ENCODE measurements at regions not wholly inside any gene's neighbourhood (a gene's known extent, or its start where the extent isn't known, plus 50 kb on each side); places are given as distances from the start of the nearest gene placed in this dataset.

DNA sequence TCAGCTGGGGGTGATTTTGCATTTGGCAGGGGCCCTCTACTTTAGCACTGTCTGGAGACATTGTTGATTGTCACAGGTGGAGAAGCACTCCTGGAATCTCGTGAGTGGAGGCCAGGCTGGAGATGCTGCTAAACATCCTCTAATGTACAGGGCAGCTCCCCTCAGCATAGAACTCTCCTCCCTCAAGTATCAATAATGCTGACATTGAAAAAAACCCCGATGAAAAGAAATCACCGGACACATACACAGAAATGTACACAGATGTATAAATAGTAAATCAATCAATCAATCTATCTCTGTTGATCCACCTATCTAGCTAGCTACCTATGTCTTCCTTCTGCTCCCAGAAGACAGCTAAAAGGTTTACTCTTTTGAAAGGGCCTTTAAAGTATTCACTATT lies 89.4 kb upstream of the KCNJ15 start:
- Histone ChIP-seq H3K9me3 (replicated peaks; ENCODE audit: insufficient read depth, low read length) (no peaks in the 10 kb centered on the region), H3F3A (ENCODE audit: insufficient read depth, low read length) (no peaks in the 10 kb centered on the region), H3K9me2 (replicated peaks; ENCODE audit: insufficient read depth, low read length) (no peaks in the 10 kb centered on the region), H3K79me2 (ENCODE audit: low read length) (no peaks in the 10 kb centered on the region), H3K27me3 (replicated peaks; ENCODE audit: insufficient read depth, low read length) (no peaks in the 10 kb centered on the region), H3K36me3 (replicated peaks; ENCODE audit: insufficient read depth, low read length) (no peaks in the 10 kb centered on the region), H3K4me3 (ENCODE audit: low read length) (no peak overlapping the region), H4K20me1 (ENCODE audit: insufficient read depth, low read length) (no peaks in the 10 kb centered on the region), H3K4me2 (ENCODE audit: low read depth, low read length) (no peak overlapping the region), H3K27ac (ENCODE audit: low read length) (no peak overlapping the region), H2AFZ (ENCODE audit: low read length) (no peak overlapping the region), H3K4me1 (ENCODE audit: low read length) (no peaks in the 10 kb centered on the region), H3K9ac (ENCODE audit: low read length) (no peak overlapping the region)
- no peak for DNase-seq
- TF ChIP-seq, protein P1, sequence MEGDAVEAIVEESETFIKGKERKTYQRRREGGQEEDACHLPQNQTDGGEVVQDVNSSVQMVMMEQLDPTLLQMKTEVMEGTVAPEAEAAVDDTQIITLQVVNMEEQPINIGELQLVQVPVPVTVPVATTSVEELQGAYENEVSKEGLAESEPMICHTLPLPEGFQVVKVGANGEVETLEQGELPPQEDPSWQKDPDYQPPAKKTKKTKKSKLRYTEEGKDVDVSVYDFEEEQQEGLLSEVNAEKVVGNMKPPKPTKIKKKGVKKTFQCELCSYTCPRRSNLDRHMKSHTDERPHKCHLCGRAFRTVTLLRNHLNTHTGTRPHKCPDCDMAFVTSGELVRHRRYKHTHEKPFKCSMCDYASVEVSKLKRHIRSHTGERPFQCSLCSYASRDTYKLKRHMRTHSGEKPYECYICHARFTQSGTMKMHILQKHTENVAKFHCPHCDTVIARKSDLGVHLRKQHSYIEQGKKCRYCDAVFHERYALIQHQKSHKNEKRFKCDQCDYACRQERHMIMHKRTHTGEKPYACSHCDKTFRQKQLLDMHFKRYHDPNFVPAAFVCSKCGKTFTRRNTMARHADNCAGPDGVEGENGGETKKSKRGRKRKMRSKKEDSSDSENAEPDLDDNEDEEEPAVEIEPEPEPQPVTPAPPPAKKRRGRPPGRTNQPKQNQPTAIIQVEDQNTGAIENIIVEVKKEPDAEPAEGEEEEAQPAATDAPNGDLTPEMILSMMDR (IDR thresholded peaks at IDR 0.05; ENCODE audit: low read length) = no peak
- TF ChIP-seq EZH2phosphoT487 (IDR thresholded peaks at IDR 0.05; ENCODE audit: low read length) = no peak
- no peak for TF ChIP-seq EZH2 (optimal IDR thresholded peaks at IDR 0.05; ENCODE audit: low read depth, low read length)

DNA sequence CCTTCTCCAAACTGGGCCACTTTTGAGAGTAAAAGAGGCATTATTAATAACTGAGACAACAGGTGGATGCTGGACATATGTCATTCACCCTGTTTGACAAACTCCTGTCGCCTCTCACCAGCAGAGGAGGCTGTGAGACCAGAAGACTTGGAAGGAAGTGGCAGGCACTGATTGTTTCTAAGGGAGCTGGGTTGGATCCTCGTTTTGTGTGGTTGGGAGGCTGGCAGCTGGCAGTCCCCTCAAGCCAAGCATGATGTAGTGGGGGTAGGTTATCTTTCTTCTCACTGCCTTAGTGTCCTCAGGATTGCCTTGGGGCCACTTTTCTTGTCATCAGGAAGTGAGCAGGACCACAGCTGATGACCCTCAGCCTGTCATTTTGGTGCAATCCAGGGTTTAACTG lies 86.5 kb upstream of the KCNJ15 start:
- Histone ChIP-seq H3F3A (ENCODE audit: insufficient read depth, low read length) (no peaks in the 10 kb centered on the region), H3K9ac (ENCODE audit: low read length) (no peak overlapping the region), H3K79me2 (ENCODE audit: low read length) (no peaks in the 10 kb centered on the region), H3K9me3 (replicated peaks; ENCODE audit: insufficient read depth, low read length) (no peaks in the 10 kb centered on the region), H3K4me2 (ENCODE audit: low read depth, low read length) (no peak overlapping the region), H3K27ac (ENCODE audit: low read length) (no peak overlapping the region), H3K27me3 (replicated peaks; ENCODE audit: insufficient read depth, low read length) (no peaks in the 10 kb centered on the region), H3K36me3 (replicated peaks; ENCODE audit: insufficient read depth, low read length) (no peaks in the 10 kb centered on the region), H2AFZ (ENCODE audit: low read length) (no peak overlapping the region), H3K9me2 (replicated peaks; ENCODE audit: insufficient read depth, low read length) (no peaks in the 10 kb centered on the region), H4K20me1 (ENCODE audit: insufficient read depth, low read length) (no peaks in the 10 kb centered on the region), H3K4me3 (ENCODE audit: low read length) (no peak overlapping the region), H3K4me1 (ENCODE audit: low read length) (no peaks in the 10 kb centered on the region)
- DNase-seq = peak; percentile 25
- no peak for TF ChIP-seq EZH2phosphoT487 (IDR thresholded peaks at IDR 0.05; ENCODE audit: low read length)
- TF ChIP-seq EZH2 (optimal IDR thresholded peaks at IDR 0.05; ENCODE audit: low read depth, low read length) = no peak
- TF ChIP-seq, protein P1 (IDR thresholded peaks at IDR 0.05; ENCODE audit: low read length) = peak; percentile 46

DNA sequence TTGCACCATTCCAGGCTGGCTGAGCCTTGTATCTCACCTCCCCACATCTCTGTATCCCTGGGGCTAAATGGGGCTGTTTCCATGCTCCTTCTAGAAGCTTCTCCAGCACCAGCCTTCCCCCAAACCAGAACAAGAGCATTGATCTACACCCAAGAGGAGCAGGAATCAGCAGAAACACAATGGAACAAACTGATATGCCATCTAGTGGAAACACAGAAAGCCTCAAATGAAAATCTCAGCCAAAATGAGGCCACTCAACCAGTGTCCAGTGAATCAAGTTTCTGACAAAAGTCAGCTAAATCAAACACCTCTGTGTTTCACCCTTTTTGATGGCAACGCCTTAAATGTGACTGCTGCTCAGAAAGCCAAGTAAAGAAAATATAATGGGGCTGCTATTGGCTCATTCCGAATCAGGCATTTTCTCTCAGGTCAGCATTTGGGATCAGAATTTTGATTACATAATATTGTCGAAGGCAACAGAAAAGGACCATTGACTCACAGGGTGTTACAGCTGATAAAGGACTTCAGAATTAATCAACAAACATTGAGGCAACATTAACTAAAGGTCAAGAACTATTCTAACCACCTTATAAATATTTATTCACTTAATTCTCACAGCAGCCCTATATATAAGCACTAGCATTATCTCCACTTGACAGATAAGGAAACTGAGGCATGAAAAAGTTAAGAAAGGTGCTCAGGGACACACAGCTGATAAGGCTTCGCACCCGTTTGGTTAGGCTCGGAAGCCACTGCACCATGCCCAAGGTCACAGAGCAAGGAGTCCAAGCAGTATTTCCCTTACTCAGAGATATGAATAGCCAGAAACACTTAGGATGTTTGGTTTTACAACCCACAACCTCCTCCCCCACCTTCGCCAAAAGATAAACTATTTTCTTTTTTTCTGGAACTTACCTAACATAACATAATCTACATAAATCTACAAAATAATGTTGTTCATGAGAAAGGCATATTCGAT lies 85.8 kb upstream of the KCNJ15 start:
- no peaks in the 10 kb centered on the region for H3K36me3 ChIP-seq (replicated peaks; ENCODE audit: insufficient read depth, low read length)
- no peak overlapping the region for H3K4me3 ChIP-seq (ENCODE audit: low read length)
- H4K20me1 ChIP-seq (ENCODE audit: insufficient read depth, low read length) = no peaks in the 10 kb centered on the region
- no peak overlapping the region for H3K9ac ChIP-seq (ENCODE audit: low read length)
- no peaks in the 10 kb centered on the region for H3K9me3 ChIP-seq (replicated peaks; ENCODE audit: insufficient read depth, low read length)
- TF ChIP-seq EZH2phosphoT487 (IDR thresholded peaks at IDR 0.05; ENCODE audit: low read length) (no peak), EZH2 (optimal IDR thresholded peaks at IDR 0.05; ENCODE audit: low read depth, low read length) (no peak)
- TF ChIP-seq, protein P1 (IDR thresholded peaks at IDR 0.05; ENCODE audit: low read length) = no peak
- no peak overlapping the region for H3K4me2 ChIP-seq (ENCODE audit: low read depth, low read length)
- H2AFZ ChIP-seq (ENCODE audit: low read length) = no peak overlapping the region
- no peaks in the 10 kb centered on the region for H3F3A ChIP-seq (ENCODE audit: insufficient read depth, low read length)
- H3K27ac ChIP-seq (ENCODE audit: low read length) = no peak overlapping the region
- no peaks in the 10 kb centered on the region for H3K79me2 ChIP-seq (ENCODE audit: low read length)
- no peaks in the 10 kb centered on the region for H3K27me3 ChIP-seq (replicated peaks; ENCODE audit: insufficient read depth, low read length)
- H3K9me2 ChIP-seq (replicated peaks; ENCODE audit: insufficient read depth, low read length) = no peaks in the 10 kb centered on the region
- no peaks in the 10 kb centered on the region for H3K4me1 ChIP-seq (ENCODE audit: low read length)
- no peak for DNase-seq
